ENCODE measurements at regions not wholly inside any gene's neighbourhood (a gene's known extent, or its start where the extent isn't known, plus 50 kb on each side); places are given as distances from the start of the nearest gene placed in this dataset.
"Not testable (repeated sequence)": the region's sequence is repeated elsewhere in the genome, so short reads cannot be mapped to it uniquely, and the experiment has no call there.

GRCh38 chr11:97717922-97718321 lies 1302.8 kb upstream of the CNTN5 start:
- DNase-seq, result no peak

- DNase-seq, result no peak
Measured at GRCh38 chr11:97722065-97722464, 1298.7 kb upstream of the CNTN5 start.

- no peak for DNase-seq
Measured at GRCh38 chr11:97722721-97723120, 1298.0 kb upstream of the CNTN5 start.

- DNase-seq, result no peak
Measured at GRCh38 chr11:97729546-97730272, 1291.0 kb upstream of the CNTN5 start.

- no peak for DNase-seq
Measured at GRCh38 chr11:97732011-97732632, 1288.6 kb upstream of the CNTN5 start.

GRCh38 chr11:97738751-97739150 lies 1282.0 kb upstream of the CNTN5 start:
- no peak for DNase-seq

- no peak for DNase-seq
Measured at GRCh38 chr11:97739932-97740800, 1280.6 kb upstream of the CNTN5 start.

GRCh38 chr11:97740801-97741151 lies 1280.0 kb upstream of the CNTN5 start:
- DNase-seq, result no peak

GRCh38 chr11:97742717-97743116 lies 1278.0 kb upstream of the CNTN5 start:
- no peak for DNase-seq

- no peak for DNase-seq
Measured at GRCh38 chr11:97743205-97743742, 1277.5 kb upstream of the CNTN5 start.

GRCh38 chr11:97745515-97746050 lies 1275.2 kb upstream of the CNTN5 start:
- no peak for DNase-seq

- no peak for DNase-seq
Measured at GRCh38 chr11:97746818-97747217, 1273.9 kb upstream of the CNTN5 start.

GRCh38 chr11:97751405-97751804 lies 1269.3 kb upstream of the CNTN5 start:
- DNase-seq, result peak; percentile 29

- DNase-seq, result no peak
Measured at GRCh38 chr11:97751952-97752351, 1268.8 kb upstream of the CNTN5 start.

- no peak for DNase-seq
Measured at GRCh38 chr11:97754976-97755375, 1265.8 kb upstream of the CNTN5 start.

GRCh38 chr11:97756571-97757335 lies 1264.0 kb upstream of the CNTN5 start:
- DNase-seq, result no peak

GRCh38 chr11:97761175-97761574 lies 1259.6 kb upstream of the CNTN5 start:
- no peak for DNase-seq

GRCh38 chr11:97764193-97764592 lies 1256.6 kb upstream of the CNTN5 start:
- DNase-seq, result no peak

GRCh38 chr11:97764605-97765004 lies 1256.1 kb upstream of the CNTN5 start:
- DNase-seq, result no peak

GRCh38 chr11:97770570-97770969 lies 1250.2 kb upstream of the CNTN5 start:
- no peak for DNase-seq

GRCh38 chr11:97772705-97773104 lies 1248.0 kb upstream of the CNTN5 start:
- DNase-seq, result no peak

- not testable (repeated sequence) for DNase-seq
Measured at GRCh38 chr11:97784388-97784787, 1236.4 kb upstream of the CNTN5 start.

GRCh38 chr11:97786961-97787360 lies 1233.8 kb upstream of the CNTN5 start:
- DNase-seq, result no peak

Data from DMS79 (cell line).